HepG2 (cell line): ENCODE measurements at regions not wholly inside any gene's neighbourhood (a gene's known extent, or its start where the extent isn't known, plus 50 kb on each side); places are given as distances from the start of the nearest gene placed in this dataset.

Source experiments
- ATAC-seq: fragments of 200-7000 bp; cut with Tn5 transposase; 3 replicates; pipeline ENCODE4 v1.9.1; 2020; ENCODE audit warnings: mild to moderate bottlenecking, moderate library complexity
- BruUV-seq: library from RNA; stranded (reverse); fragments of 400-500 nt; replicated peaks from 2 replicates; lab custom pipeline; 2021; lab: Mats Ljungman, UMichigan
- CTCF ChIA-PET: fragments of 300-600 bp; formaldehyde crosslinking; extraction: SDS; loops from one replicate; lab custom pipeline; 2021; ENCODE audit warnings: low total read pairs, inconsistent platforms, low intra/inter-chr PET ratio; lab: Yijun Ruan, JAX
- POLR2A ChIA-PET: fragments of 350-600 bp; sonication (Branson Sonifier 250); formaldehyde crosslinking; loops from one replicate; lab custom pipeline; 2020; ENCODE audit warnings: antibody characterized with exemption, inconsistent platforms; lab: Yijun Ruan, JAX
- DNase-seq: peaks from one replicate; pipeline ENCODE4 v3.0.0-alpha.2; 2015; ENCODE audit warnings: low spot score
- FAIRE-seq: peaks from 3 replicates; lab custom pipeline; 2011; peaks lifted over from hg19 to GRCh38; lab: Jason Lieb, UNC
- H2AFZ ChIP-seq: one replicate; pipeline ENCODE4 v1.6.1; 2011; ENCODE audit warnings: low read length, inconsistent platforms
- H3K27ac ChIP-seq: fragments of 300-600 bp; 3 replicates; pipeline ENCODE4 v1.8.0; 2011; ENCODE audit warnings: mixed run types, mild to moderate bottlenecking, mixed read lengths, low read length, inconsistent platforms; ENCODE audit not compliant: insufficient read depth; ENCODE audit errors: extremely low read length
- H3K27me3 ChIP-seq, 2 experiments: fragments of 200-600 bp in 1 of 2; 2 replicates in 1 of 2; 3 replicates in 1 of 2; pipeline versions ENCODE4 v1.6.0 to v1.8.0; 2011; ENCODE audit warnings: low read length in 2 of 2, mild to moderate bottlenecking in 2 of 2, moderate library complexity in 2 of 2, inconsistent platforms in 1 of 2; ENCODE audit not compliant: insufficient read depth in 2 of 2, control insufficient read depth in 1 of 2
- H3K36me3 ChIP-seq, 2 experiments: fragments of 200-600 bp in 1 of 2; replicated peaks in 1 of 2; 2 replicates in 1 of 2; 3 replicates in 1 of 2; pipeline versions ENCODE4 v1.5.1 to v1.8.0; 2011; ENCODE audit warnings: low read length in 2 of 2, inconsistent platforms in 1 of 2; ENCODE audit not compliant: insufficient read depth in 2 of 2, control insufficient read depth in 1 of 2
- H3K4me1 ChIP-seq: 2 replicates; pipeline ENCODE4 v1.5.1; 2012; ENCODE audit warnings: low read length, inconsistent platforms; ENCODE audit not compliant: insufficient read depth
- H3K4me2 ChIP-seq: 2 replicates; pipeline ENCODE4 v1.6.0; 2011; ENCODE audit warnings: low read depth, low read length, inconsistent platforms
- H3K4me3 ChIP-seq, 3 experiments: fragments of 200-600 bp in 1 of 3; sonication (generic), shearing (Covaris generic) in 1 of 3; replicated peaks in 1 of 3; 2 replicates each; pipeline ENCODE4 v1.5.1; 2011 to 2016; ENCODE audit warnings: low read length in 3 of 3, inconsistent platforms in 2 of 3, low read depth in 2 of 3, mild to moderate bottlenecking in 2 of 3, control low read depth in 1 of 3, mixed read lengths in 1 of 3; ENCODE audit not compliant: insufficient read depth in 1 of 3
- H3K79me2 ChIP-seq: one replicate; pipeline ENCODE4 v1.6.1; 2011; ENCODE audit warnings: low read length, inconsistent platforms; ENCODE audit not compliant: insufficient read depth
- H3K9ac ChIP-seq: 2 replicates; pipeline ENCODE4 v1.6.0; 2011; ENCODE audit warnings: mild to moderate bottlenecking, low read depth, low read length, inconsistent platforms; ENCODE audit not compliant: insufficient read depth
- H3K9me3 ChIP-seq: 2 replicates; pipeline ENCODE4 v1.5.1; 2012; ENCODE audit warnings: mild to moderate bottlenecking, low read length
- H4K20me1 ChIP-seq: 2 replicates; pipeline ENCODE4 v1.6.0; 2011; ENCODE audit warnings: inconsistent platforms, mild to moderate bottlenecking, low read length, moderate library complexity; ENCODE audit not compliant: insufficient read depth
- AKAP8 ChIP-seq: sonication (generic); formaldehyde crosslinking; IDR thresholded peaks from 2 replicates; pipeline ENCODE4 v1.5.1; 2020; ENCODE audit warnings: mild to moderate bottlenecking, missing genetic modification reagents
- ARNT ChIP-seq: fragments of 450-650 bp; IDR thresholded peaks from 2 replicates; pipeline ENCODE4 v1.6.1; 2017
- HDAC1 ChIP-seq: sonication (generic); formaldehyde crosslinking; IDR thresholded peaks from 2 replicates; pipeline ENCODE4 v1.5.1; 2020; ENCODE audit warnings: mild to moderate bottlenecking, missing genetic modification reagents
- HDAC2 ChIP-seq: sonication (generic); formaldehyde crosslinking; IDR thresholded peaks from 2 replicates; pipeline ENCODE4 v1.4.0; 2020; ENCODE audit warnings: missing genetic modification reagents
- HIVEP1 ChIP-seq: sonication (generic); formaldehyde crosslinking; IDR thresholded peaks from 2 replicates; pipeline ENCODE4 v1.4.0; 2020; ENCODE audit warnings: mild to moderate bottlenecking, missing genetic modification reagents
- HOXA5 ChIP-seq: sonication (generic); formaldehyde crosslinking; IDR thresholded peaks from 2 replicates; pipeline ENCODE4 v1.4.0; 2020; ENCODE audit warnings: missing genetic modification reagents
- JUNB ChIP-seq: sonication (generic); formaldehyde crosslinking; IDR thresholded peaks from 2 replicates; pipeline ENCODE4 v1.8.0; 2022; ENCODE audit warnings: missing genetic modification reagents, mild to moderate bottlenecking, borderline replicate concordance
- MAZ ChIP-seq, 2 experiments: sonication (generic) in 1 of 2; formaldehyde crosslinking in 1 of 2; IDR thresholded peaks; 2 replicates each; pipeline versions ENCODE4 v1.5.0 to v1.6.1; 2012 to 2020; ENCODE audit warnings: low read depth in 2 of 2, mild to moderate bottlenecking in 2 of 2, borderline replicate concordance in 1 of 2, improper control_type of control experiment in 1 of 2, low read length in 1 of 2, missing genetic modification reagents in 1 of 2, moderate library complexity in 1 of 2
- SP2 ChIP-seq: sonication (generic); formaldehyde crosslinking; IDR thresholded peaks from 2 replicates; pipeline ENCODE4 v1.5.1; 2020; ENCODE audit warnings: mild to moderate bottlenecking, missing genetic modification reagents
- STAT5B ChIP-seq: sonication (generic); formaldehyde crosslinking; IDR thresholded peaks from 2 replicates; pipeline ENCODE4 v1.4.0; 2020; ENCODE audit warnings: missing genetic modification reagents
- ZBTB3 ChIP-seq: sonication (generic); formaldehyde crosslinking; IDR thresholded peaks from 2 replicates; pipeline ENCODE4 v1.4.0; 2020; ENCODE audit warnings: low read depth, mild to moderate bottlenecking, moderate library complexity, missing genetic modification reagents, borderline replicate concordance
- ZNF737 ChIP-seq: sonication (generic); formaldehyde crosslinking; IDR thresholded peaks from 2 replicates; pipeline ENCODE4 v1.5.0; 2020; ENCODE audit warnings: missing genetic modification reagents, mild to moderate bottlenecking, borderline replicate concordance
- WGBS: methylation state at CpG from one replicate; pipeline ENCODE4 v1.1.6; 2017; ENCODE audit warnings: low lambda C conversion rate; 5-methylcytosine and 5-hydroxymethylcytosine counted together
- in situ Hi-C: cut with HindIII; loops from 2 replicates; pipeline ENCODE4 v1.10.0; 2017; ENCODE audit warnings: low pct_unique_long_range_greater_than_20kb; ENCODE audit not compliant: extremely low pct_ligation_motif_present
- intact Hi-C: fragments of 100-400 bp; cut with micrococcal nuclease; formaldehyde crosslinking; loops from one replicate; pipeline ENCODE4 v1.10.0; 2022; ENCODE audit not compliant: unreplicated experiment
- TF ChIP-seq, protein P1 (sequence below): fragments of 450-650 bp; IDR thresholded peaks from 2 replicates; pipeline ENCODE4 v1.6.1; 2016
- TF ChIP-seq, protein P2 (sequence below): sonication (generic); formaldehyde crosslinking; IDR thresholded peaks from 2 replicates; pipeline ENCODE4 v1.9.0; 2021; ENCODE audit warnings: missing genetic modification reagents, borderline replicate concordance

DNA sequence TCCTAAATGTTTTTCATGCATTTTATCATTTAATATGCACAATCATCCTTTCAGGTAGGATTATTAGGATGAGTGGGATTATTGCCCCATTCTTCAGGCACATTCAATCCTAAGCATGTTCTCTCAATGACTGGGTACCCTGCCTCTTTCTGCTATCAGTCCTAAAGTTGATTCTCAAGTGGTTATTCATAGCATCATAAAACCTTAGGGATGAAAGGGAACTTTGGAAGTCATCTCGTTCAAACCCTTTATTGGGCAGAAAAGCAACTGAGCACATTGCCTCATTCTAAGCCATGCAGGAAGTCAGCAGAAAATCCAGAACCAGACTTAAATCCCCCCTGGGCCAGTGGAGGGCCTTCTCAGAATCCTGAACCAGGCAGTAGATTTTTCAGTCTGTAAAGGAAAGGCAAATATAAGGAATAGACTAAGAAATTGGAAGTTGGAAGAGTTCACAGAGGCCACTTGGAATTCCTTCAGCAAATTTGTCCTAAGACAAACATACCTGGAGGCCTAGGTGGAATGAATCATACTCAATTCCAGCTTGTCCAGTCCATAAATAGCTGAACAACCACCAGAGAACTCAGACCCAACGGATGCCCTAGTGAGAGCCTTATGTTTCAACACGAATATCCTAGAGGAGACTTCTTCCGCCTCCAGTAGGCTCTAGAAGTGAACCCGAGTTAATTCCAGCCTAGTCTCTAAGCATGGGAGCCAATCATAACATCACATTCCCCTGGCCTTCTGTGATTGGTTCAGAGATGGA, 62.7 kb downstream of the IRX6 start:
- no TSS peak for BruUV-seq
- 15% methylated on average over 5 of the region's 5 CpGs for WGBS
- Histone ChIP-seq H3K27me3 (peaks cover 0 to 16% of the 10 kb centered on the region in 2 experiments; a peak in 2 of 5 replicates), H4K20me1 (no peaks in the 10 kb centered on the region), H3K27ac (no peak overlapping the region), H3K36me3 (no peaks in the 10 kb centered on the region), H3K9ac (no peak overlapping the region), H3K79me2 (no peaks in the 10 kb centered on the region), H3K4me3 (no peak overlapping the region)
- ATAC-seq (no peak), DNase-seq (no peak), FAIRE-seq (no peak)
- CTCF ChIA-PET = no interaction called here
- TF ChIP-seq HOXA5 (CRISPR knock-in tag) (no peak), MAZ (IDR thresholded peaks at IDR 0.05; ENCODE audit: borderline replicate concordance, low read depth, low read length) (no peak), MAZ (CRISPR knock-in tag; IDR thresholded peaks at IDR 0.05; ENCODE audit: low read depth) (no peak), SP2 (CRISPR knock-in tag) (no peak), ZBTB3 (CRISPR knock-in tag) (no peak), JUNB (CRISPR knock-in tag) (no peak), ZNF737 (CRISPR knock-in tag) (no peak), HDAC2 (CRISPR knock-in tag) (no peak), STAT5B (CRISPR knock-in tag) (no peak), HDAC1 (CRISPR knock-in tag) (no peak), ARNT (no peak), AKAP8 (CRISPR knock-in tag) (no peak), HIVEP1 (CRISPR knock-in tag) (no peak)
- TF ChIP-seq, protein P1, sequence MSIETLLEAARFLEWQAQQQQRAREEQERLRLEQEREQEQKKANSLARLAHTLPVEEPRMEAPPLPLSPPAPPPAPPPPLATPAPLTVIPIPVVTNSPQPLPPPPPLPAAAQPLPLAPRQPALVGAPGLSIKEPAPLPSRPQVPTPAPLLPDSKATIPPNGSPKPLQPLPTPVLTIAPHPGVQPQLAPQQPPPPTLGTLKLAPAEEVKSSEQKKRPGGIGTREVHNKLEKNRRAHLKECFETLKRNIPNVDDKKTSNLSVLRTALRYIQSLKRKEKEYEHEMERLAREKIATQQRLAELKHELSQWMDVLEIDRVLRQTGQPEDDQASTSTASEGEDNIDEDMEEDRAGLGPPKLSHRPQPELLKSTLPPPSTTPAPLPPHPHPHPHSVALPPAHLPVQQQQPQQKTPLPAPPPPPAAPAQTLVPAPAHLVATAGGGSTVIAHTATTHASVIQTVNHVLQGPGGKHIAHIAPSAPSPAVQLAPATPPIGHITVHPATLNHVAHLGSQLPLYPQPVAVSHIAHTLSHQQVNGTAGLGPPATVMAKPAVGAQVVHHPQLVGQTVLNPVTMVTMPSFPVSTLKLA = no peak
- TF ChIP-seq, protein P2, sequence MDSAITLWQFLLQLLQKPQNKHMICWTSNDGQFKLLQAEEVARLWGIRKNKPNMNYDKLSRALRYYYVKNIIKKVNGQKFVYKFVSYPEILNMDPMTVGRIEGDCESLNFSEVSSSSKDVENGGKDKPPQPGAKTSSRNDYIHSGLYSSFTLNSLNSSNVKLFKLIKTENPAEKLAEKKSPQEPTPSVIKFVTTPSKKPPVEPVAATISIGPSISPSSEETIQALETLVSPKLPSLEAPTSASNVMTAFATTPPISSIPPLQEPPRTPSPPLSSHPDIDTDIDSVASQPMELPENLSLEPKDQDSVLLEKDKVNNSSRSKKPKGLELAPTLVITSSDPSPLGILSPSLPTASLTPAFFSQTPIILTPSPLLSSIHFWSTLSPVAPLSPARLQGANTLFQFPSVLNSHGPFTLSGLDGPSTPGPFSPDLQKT (CRISPR knock-in tag) = no peak
- TF ChIP-seq, all 625 proteins: peak for 0
- no peaks in the 10 kb centered on the region for H3K4me1 ChIP-seq
- in situ Hi-C loops (no loop called here), intact Hi-C loops (no loop called here)
- H3K9me3 ChIP-seq = no peaks in the 10 kb centered on the region
- H3K4me2 ChIP-seq = no peak overlapping the region
- POLR2A ChIA-PET = no interaction called here
- H2AFZ ChIP-seq = no peak overlapping the region
